Caco-2 (cell line): ENCODE measurements at regions not wholly inside any gene's neighbourhood (a gene's known extent, or its start where the extent isn't known, plus 50 kb on each side); places are given as distances from the start of the nearest gene placed in this dataset.

Source experiments
- BruUV-seq: library from RNA; stranded (reverse); fragments of 400-500 nt; replicated peaks from 2 replicates; lab custom pipeline; 2021; lab: Mats Ljungman, UMichigan
- CTCF ChIA-PET: fragments of 300-600 bp; sonication (Branson Sonifier 250); formaldehyde crosslinking; loops from one replicate; lab custom pipeline; 2022; ENCODE audit warnings: antibody characterized with exemption; lab: Charles Lee
- POLR2A ChIA-PET: fragments of 300-600 bp; sonication (Branson Sonifier 250); formaldehyde crosslinking; loops from one replicate; lab custom pipeline; 2022; ENCODE audit warnings: antibody characterized with exemption; lab: Charles Lee
- DNase-seq, 2 experiments: peaks; one replicate each; pipeline versions ENCODE4 v3.0.0 to v3.0.0-alpha.2; 2020 to 2022
- H3K27me3 ChIP-seq: replicated peaks from 2 replicates; pipeline ENCODE4 v1.6.0; 2011; ENCODE audit warnings: low read length; ENCODE audit not compliant: control insufficient read depth, insufficient read depth
- H3K36me3 ChIP-seq: 2 replicates; pipeline ENCODE4 v1.5.1; 2011; ENCODE audit warnings: low read length; ENCODE audit not compliant: control insufficient read depth, insufficient read depth
- H3K4me1 ChIP-seq: fragments of 250-450 bp; sonication (Bioruptor Pico); 2 replicates; pipeline ENCODE4 v1.5.1; 2020; ENCODE audit warnings: mild to moderate bottlenecking
- H3K4me3 ChIP-seq: 2 replicates; pipeline ENCODE4 v1.5.1; 2011; ENCODE audit warnings: low read depth, mild to moderate bottlenecking, control low read depth, low read length
- H3K9me3 ChIP-seq: fragments of 250-450 bp; sonication (Bioruptor Pico); 2 replicates; pipeline ENCODE4 v1.5.1; 2020; ENCODE audit warnings: mild to moderate bottlenecking, moderate library complexity
- H3K27ac Mint-ChIP-seq: one replicate; pipeline ENCODE4 v1.8.0; 2022; ENCODE audit warnings: mixed read lengths; ENCODE audit not compliant: unreplicated experiment
- H3K27me3 Mint-ChIP-seq: one replicate; pipeline ENCODE4 v1.8.0; 2022; ENCODE audit warnings: mixed read lengths; ENCODE audit not compliant: insufficient read depth, unreplicated experiment
- H3K36me3 Mint-ChIP-seq: one replicate; pipeline ENCODE4 v1.8.0; 2022; ENCODE audit warnings: mild to moderate bottlenecking, mixed read lengths; ENCODE audit not compliant: insufficient read depth, unreplicated experiment
- H3K4me1 Mint-ChIP-seq: one replicate; pipeline ENCODE4 v1.8.0; 2022; ENCODE audit warnings: low read depth, mixed read lengths; ENCODE audit not compliant: unreplicated experiment
- H3K4me3 Mint-ChIP-seq: one replicate; pipeline ENCODE4 v1.8.0; 2022; ENCODE audit warnings: mild to moderate bottlenecking, moderate library complexity, mixed read lengths; ENCODE audit not compliant: unreplicated experiment
- H3K9me3 Mint-ChIP-seq: one replicate; pipeline ENCODE4 v1.8.0; 2022; ENCODE audit warnings: mixed read lengths; ENCODE audit not compliant: unreplicated experiment
- intact Hi-C: fragments of 100-400 bp; cut with micrococcal nuclease; formaldehyde crosslinking; loops from one replicate; pipeline ENCODE4 v1.10.0; 2022; ENCODE audit not compliant: unreplicated experiment
- TF ChIP-seq, protein P1 (sequence below), 2 experiments: fragments of 200-600 bp in 1 of 2; IDR thresholded peaks; 1 replicate in 1 of 2; 2 replicates in 1 of 2; pipeline versions ENCODE4 v1.5.1 to v1.8.0; 2011 to 2022; ENCODE audit warnings: antibody characterized with exemption in 1 of 2, control low read depth in 1 of 2, inconsistent platforms in 1 of 2, low read depth in 1 of 2, low read length in 1 of 2, mild to moderate bottlenecking in 1 of 2, moderate library complexity in 1 of 2; ENCODE audit not compliant: insufficient read depth in 1 of 2, severe bottlenecking in 1 of 2, unreplicated experiment in 1 of 2

GRCh38 chr9:80369641-80370040 is 797.9 kb downstream of the TLE4 start:
- no peaks in the 10 kb centered on the region for H3K9me3 ChIP-seq
- intact Hi-C loops = no loop called here
- H3K4me1 Mint-ChIP-seq = no peaks in the 10 kb centered on the region
- ChIA-PET CTCF (no interaction called here), POLR2A (no interaction called here)
- DNase-seq = no peak
- no TSS peak for BruUV-seq
- no peak overlapping the region for H3K4me3 ChIP-seq
- H3K36me3 ChIP-seq = no peaks in the 10 kb centered on the region
- H3K27ac Mint-ChIP-seq = no peak overlapping the region
- no peak overlapping the region for H3K4me3 Mint-ChIP-seq
- no peaks in the 10 kb centered on the region for H3K9me3 Mint-ChIP-seq
- H3K36me3 Mint-ChIP-seq = no peaks in the 10 kb centered on the region
- no peaks in the 10 kb centered on the region for H3K4me1 ChIP-seq
- TF ChIP-seq, protein P1, sequence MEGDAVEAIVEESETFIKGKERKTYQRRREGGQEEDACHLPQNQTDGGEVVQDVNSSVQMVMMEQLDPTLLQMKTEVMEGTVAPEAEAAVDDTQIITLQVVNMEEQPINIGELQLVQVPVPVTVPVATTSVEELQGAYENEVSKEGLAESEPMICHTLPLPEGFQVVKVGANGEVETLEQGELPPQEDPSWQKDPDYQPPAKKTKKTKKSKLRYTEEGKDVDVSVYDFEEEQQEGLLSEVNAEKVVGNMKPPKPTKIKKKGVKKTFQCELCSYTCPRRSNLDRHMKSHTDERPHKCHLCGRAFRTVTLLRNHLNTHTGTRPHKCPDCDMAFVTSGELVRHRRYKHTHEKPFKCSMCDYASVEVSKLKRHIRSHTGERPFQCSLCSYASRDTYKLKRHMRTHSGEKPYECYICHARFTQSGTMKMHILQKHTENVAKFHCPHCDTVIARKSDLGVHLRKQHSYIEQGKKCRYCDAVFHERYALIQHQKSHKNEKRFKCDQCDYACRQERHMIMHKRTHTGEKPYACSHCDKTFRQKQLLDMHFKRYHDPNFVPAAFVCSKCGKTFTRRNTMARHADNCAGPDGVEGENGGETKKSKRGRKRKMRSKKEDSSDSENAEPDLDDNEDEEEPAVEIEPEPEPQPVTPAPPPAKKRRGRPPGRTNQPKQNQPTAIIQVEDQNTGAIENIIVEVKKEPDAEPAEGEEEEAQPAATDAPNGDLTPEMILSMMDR (IDR thresholded peaks at IDR 0.05; ENCODE audit: insufficient read depth in 1 of 2, low read depth in 1 of 2, low read length in 1 of 2, severe bottlenecking in 1 of 2, unreplicated experiment in 1 of 2) = no peak
- H3K27me3 ChIP-seq = no peaks in the 10 kb centered on the region
- H3K27me3 Mint-ChIP-seq = no peaks in the 10 kb centered on the region

DNA sequence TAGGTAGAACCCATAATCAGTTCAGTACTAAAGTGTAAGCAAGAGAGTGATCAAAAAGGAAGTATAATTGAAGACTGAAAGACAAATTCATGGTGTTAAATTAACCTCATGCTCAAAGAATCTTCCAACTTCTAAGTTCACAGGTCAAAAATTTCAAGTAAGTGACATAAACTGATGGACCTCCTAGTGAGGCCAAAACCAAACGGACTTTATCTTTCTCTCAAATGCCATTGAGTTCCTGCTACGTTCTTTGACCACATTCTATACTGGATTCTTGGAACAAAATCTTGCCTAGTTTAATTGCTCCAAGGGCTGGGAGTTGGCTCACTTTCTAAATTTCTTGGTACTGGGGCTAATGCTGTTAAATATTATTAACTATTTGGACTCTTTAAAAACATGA is 794.9 kb downstream of the TLE4 start:
- no peaks in the 10 kb centered on the region for H3K9me3 ChIP-seq
- Mint-ChIP-seq H3K4me3 (no peak overlapping the region), H3K9me3 (no peaks in the 10 kb centered on the region), H3K27me3 (no peaks in the 10 kb centered on the region), H3K27ac (no peak overlapping the region), H3K4me1 (no peaks in the 10 kb centered on the region), H3K36me3 (no peaks in the 10 kb centered on the region)
- intact Hi-C loops = no loop called here
- POLR2A ChIA-PET = no interaction called here
- TF ChIP-seq, protein P1 (IDR thresholded peaks at IDR 0.05; ENCODE audit: insufficient read depth in 1 of 2, low read depth in 1 of 2, low read length in 1 of 2, severe bottlenecking in 1 of 2, unreplicated experiment in 1 of 2) = no peak
- H3K27me3 ChIP-seq = no peaks in the 10 kb centered on the region
- no TSS peak for BruUV-seq
- no peaks in the 10 kb centered on the region for H3K4me1 ChIP-seq
- CTCF ChIA-PET = no interaction called here
- no peak overlapping the region for H3K4me3 ChIP-seq
- DNase-seq = no peak
- no peaks in the 10 kb centered on the region for H3K36me3 ChIP-seq

DNA sequence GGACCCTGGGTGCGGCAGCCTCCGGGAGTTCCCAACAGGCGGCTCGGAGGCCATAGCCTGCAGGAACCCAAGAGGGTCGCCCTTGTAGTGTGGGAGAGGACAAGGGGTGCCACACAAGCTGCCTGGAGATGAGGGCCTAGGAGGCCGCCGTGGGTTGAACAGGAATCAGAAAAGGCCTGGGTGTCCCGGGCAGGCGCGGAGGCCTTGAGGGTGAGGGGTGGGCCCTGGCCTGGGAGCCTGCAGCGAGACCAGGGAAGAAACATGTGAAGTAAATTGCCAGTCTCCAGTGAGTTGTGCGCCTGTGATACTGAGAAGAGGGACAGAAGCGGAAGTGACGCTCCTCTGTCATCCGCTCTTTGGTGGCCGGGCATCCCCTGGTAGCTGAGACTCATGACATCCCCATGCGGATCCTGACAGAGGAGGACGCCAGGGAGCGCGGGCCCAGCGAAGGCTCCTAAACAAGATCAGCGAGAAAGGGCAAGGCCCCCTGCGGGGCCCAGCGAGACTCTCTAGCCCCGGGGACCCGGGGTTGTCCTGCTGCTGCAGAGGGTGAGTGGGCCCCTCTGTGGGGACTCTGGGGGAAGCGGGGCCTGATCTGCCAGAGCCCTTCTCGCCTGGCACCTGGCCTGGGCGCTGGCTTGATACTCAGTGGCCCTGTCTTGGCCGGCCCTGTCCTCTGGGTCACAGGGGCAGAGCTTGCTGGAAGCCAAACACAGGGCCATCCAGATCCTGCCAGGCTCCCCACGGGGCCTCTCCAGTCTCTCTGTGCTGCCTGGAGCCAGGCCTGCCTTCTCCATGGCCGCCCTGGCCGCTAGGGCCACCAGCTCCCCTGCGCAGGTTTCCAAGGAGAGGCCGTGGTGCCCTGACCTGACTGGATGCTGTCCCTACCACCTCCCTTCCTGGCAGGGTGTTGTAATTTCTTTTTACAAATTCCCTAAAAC is 788.4 kb downstream of the TLE4 start:
- ChIA-PET CTCF (no interaction called here), POLR2A (no interaction called here)
- no peak for DNase-seq
- Mint-ChIP-seq H3K4me3 (no peak overlapping the region), H3K9me3 (no peaks in the 10 kb centered on the region), H3K36me3 (no peaks in the 10 kb centered on the region), H3K4me1 (no peaks in the 10 kb centered on the region), H3K27ac (no peak overlapping the region), H3K27me3 (no peaks in the 10 kb centered on the region)
- H3K36me3 ChIP-seq = no peaks in the 10 kb centered on the region
- no peaks in the 10 kb centered on the region for H3K9me3 ChIP-seq
- BruUV-seq = no TSS peak
- intact Hi-C loops = no loop called here
- H3K4me3 ChIP-seq = no peak overlapping the region
- H3K4me1 ChIP-seq = no peaks in the 10 kb centered on the region
- TF ChIP-seq, protein P1 (IDR thresholded peaks at IDR 0.05; ENCODE audit: insufficient read depth in 1 of 2, low read depth in 1 of 2, low read length in 1 of 2, severe bottlenecking in 1 of 2, unreplicated experiment in 1 of 2) = no peak
- H3K27me3 ChIP-seq = no peaks in the 10 kb centered on the region
